ENCODE measurements at regions not wholly inside any gene's neighbourhood (a gene's known extent, or its start where the extent isn't known, plus 50 kb on each side); places are given as distances from the start of the nearest gene placed in this dataset.

- CTCF ChIA-PET = no interaction called here
These were observed 79.2 kb upstream of the NHS start for GRCh38 chrX:17295791-17296190.

More at GRCh38 chrX:17295791-17296190, 79.2 kb upstream of the NHS start:
- Histone ChIP-seq H2AFZ (replicated peaks; ENCODE audit: low read length, poor library complexity) (no peak overlapping the region), H2BK5ac (ENCODE audit: low read depth, low read length, poor library complexity, severe bottlenecking) (no peak overlapping the region), H3K9me3 (ENCODE audit: control insufficient read depth, insufficient read depth, low read length) (no peaks in the 10 kb centered on the region), H2AK5ac (ENCODE audit: low read depth, low read length) (no peak overlapping the region), H4K91ac (ENCODE audit: insufficient read depth, low read depth, low read length) (no peak overlapping the region), H3K56ac (ENCODE audit: extremely low read depth, insufficient read depth, low read length) (no peak overlapping the region), H3K4ac (ENCODE audit: low read depth, low read length) (no peak overlapping the region), H3K4me2 (ENCODE audit: low read depth, low read length) (no peak overlapping the region), H2BK15ac (ENCODE audit: low read depth, low read length) (no peak overlapping the region), H3K27me3 (ENCODE audit: control insufficient read depth, insufficient read depth, low read length) (peaks cover 2% of the 10 kb centered on the region; the same call in 1 of the 2 replicates), H3K27ac (ENCODE audit: insufficient read depth, low read length) (no peak overlapping the region), H3K79me1 (ENCODE audit: low read depth in 1 of 2, low read length in 2 of 2) (no peaks in the 10 kb centered on the region), H3K9me1 (ENCODE audit: insufficient read depth, low read length) (no peaks in the 10 kb centered on the region), H2BK20ac (ENCODE audit: low read depth, low read length) (no peak overlapping the region), H3K4me1 (ENCODE audit: control insufficient read depth, insufficient read depth, low read length) (no peaks in the 10 kb centered on the region), H3K36me3 (ENCODE audit: control insufficient read depth, insufficient read depth, low read length) (no peaks in the 10 kb centered on the region), H2AK9ac (replicated peaks; ENCODE audit: low read depth, low read length, poor library complexity) (no peak overlapping the region), H3K14ac (replicated peaks; ENCODE audit: low read depth, low read length) (no peak overlapping the region), H3K18ac (ENCODE audit: low read depth, low read length) (no peak overlapping the region), H2BK120ac (ENCODE audit: low read depth, low read length) (no peak overlapping the region), H3K4me3 (ENCODE audit: insufficient read depth, low read depth, low read length) (no peak overlapping the region), H4K5ac (ENCODE audit: low read depth, low read length) (no peak overlapping the region), H3K9ac (ENCODE audit: low read depth, low read length) (no peak overlapping the region), H4K8ac (ENCODE audit: low read depth in 2 of 2, low read length in 2 of 2) (no peak overlapping the region), H3K23ac (ENCODE audit: low read depth, low read length) (no peak overlapping the region), H4K20me1 (ENCODE audit: insufficient read depth, low read length) (no peaks in the 10 kb centered on the region)
- in situ Hi-C loops (cut with MboI; ENCODE audit: low sequenced_read_pairs) (no loop called here), intact Hi-C loops (cut with micrococcal nuclease) (no loop called here), dilution Hi-C loops (cut with HindIII; ENCODE audit: low sequenced_read_pairs, unreplicated experiment) (no loop called here)
- ATAC-seq (ENCODE audit: low read depth) (no peak), DNase-seq (no peak)
- no CpG with 5 or more reads among the region's 1 CpG for whole genome bisulfite sequencing, 2 experiments (ENCODE audit: extremely low coverage in 2 of 2, insufficient read length in 1 of 2)
- POLR2A ChIA-PET (ENCODE audit: unreplicated experiment) = no interaction called here
- no TSS peak for BruUV-seq (replicated peaks)
- no peak for TF ChIP-seq FOS (IDR thresholded peaks at IDR 0.05; ENCODE audit: low read depth, low read length)
- no peak for TF ChIP-seq ELK1 (IDR thresholded peaks at IDR 0.05; ENCODE audit: borderline replicate concordance, low read depth, low read length)
- no peak for TF ChIP-seq RCOR1 (IDR thresholded peaks at IDR 0.05; ENCODE audit: insufficient replicate concordance, low read length)
- no peak for TF ChIP-seq CTCF (conservative IDR thresholded peaks at IDR 0.05; ENCODE audit: low read depth, low read length)
- TF ChIP-seq BHLHE40 (IDR thresholded peaks at IDR 0.05; ENCODE audit: low read depth, low read length) = no peak
- no peak for TF ChIP-seq MAFK (IDR thresholded peaks at IDR 0.05; ENCODE audit: low read depth, low read length)
- no peak for TF ChIP-seq POLR2A (IDR thresholded peaks at IDR 0.05; ENCODE audit: low read depth, low read length)
- TF ChIP-seq RFX5 (IDR thresholded peaks at IDR 0.05; ENCODE audit: low read depth, low read length) = no peak
- no peak for TF ChIP-seq RAD21 (IDR thresholded peaks at IDR 0.05; ENCODE audit: low read length)
- no peak for TF ChIP-seq CEBPB (IDR thresholded peaks at IDR 0.05; ENCODE audit: low read depth, low read length)
- TF ChIP-seq USF2 (IDR thresholded peaks at IDR 0.05; ENCODE audit: low read depth, low read length) = no peak
- TF ChIP-seq CHD1 (IDR thresholded peaks at IDR 0.05; ENCODE audit: low read depth, low read length) = no peak
